ENCODE measurements at regions not wholly inside any gene's neighbourhood (a gene's known extent, or its start where the extent isn't known, plus 50 kb on each side); places are given as distances from the start of the nearest gene placed in this dataset.
"Not testable (repeated sequence)": the region's sequence is repeated elsewhere in the genome, so short reads cannot be mapped to it uniquely, and the experiment has no call there.

DNA sequence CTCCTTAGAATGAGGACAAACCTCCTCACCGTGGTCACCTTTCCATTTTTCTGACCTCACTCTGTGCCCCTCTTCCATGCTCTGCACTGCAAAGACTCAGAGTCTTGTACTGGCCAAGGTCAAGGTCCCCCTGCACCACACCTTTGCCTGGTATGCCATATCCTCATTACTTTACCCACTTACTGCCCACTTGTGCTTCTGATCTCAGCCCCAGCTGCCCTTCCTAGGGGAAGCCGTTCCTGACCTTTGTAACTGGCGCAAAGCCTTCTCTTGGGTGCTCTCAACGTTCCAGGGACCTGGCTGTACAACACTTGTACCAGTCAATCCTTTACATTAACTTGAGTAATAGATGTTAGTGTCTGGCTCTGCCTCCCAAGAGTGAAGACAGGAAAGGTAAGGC lies 256.0 kb downstream of the SV2B start:
- Mint-ChIP-seq H3K9me3 (peaks cover 0 to 2% (median 0%) of the 10 kb centered on the region in 8 donors), H3K4me3 (no peak overlapping the region), H3K27ac (peak overlapping the region in 1 of 7 donors; percentile 4), H3K4me1 (peaks cover 0 to 31% (median 5%) of the 10 kb centered on the region in 4 donors), H3K36me3 (no peaks in the 10 kb centered on the region), H3K27me3 (peaks cover 0 to 2% of the 10 kb centered on the region in 2 donors)
- H3K27me3 ChIP-seq (ENCODE audit: insufficient read depth, low read length) = no peaks in the 10 kb centered on the region
- no peaks in the 10 kb centered on the region for H3K9me3 ChIP-seq (ENCODE audit: control insufficient read depth in 1 of 2, low read length in 2 of 2)
- H3K4me1 ChIP-seq (ENCODE audit: insufficient read depth, low read length) = no peaks in the 10 kb centered on the region
- no peak overlapping the region for H3K27ac ChIP-seq (ENCODE audit: low read depth, low read length)
- no peak overlapping the region for H3K4me3 ChIP-seq (ENCODE audit: low read length in 2 of 2)
- DNase-seq = no peak
- intact Hi-C loops (cut with micrococcal nuclease) = no loop called here
- ChIA-PET CTCF (ENCODE audit: partially characterized antibody) (no interaction called here), POLR2A (ENCODE audit: partially characterized antibody) (no interaction called here)
- H3K36me3 ChIP-seq (ENCODE audit: insufficient read depth, low read length) = no peaks in the 10 kb centered on the region

DNA sequence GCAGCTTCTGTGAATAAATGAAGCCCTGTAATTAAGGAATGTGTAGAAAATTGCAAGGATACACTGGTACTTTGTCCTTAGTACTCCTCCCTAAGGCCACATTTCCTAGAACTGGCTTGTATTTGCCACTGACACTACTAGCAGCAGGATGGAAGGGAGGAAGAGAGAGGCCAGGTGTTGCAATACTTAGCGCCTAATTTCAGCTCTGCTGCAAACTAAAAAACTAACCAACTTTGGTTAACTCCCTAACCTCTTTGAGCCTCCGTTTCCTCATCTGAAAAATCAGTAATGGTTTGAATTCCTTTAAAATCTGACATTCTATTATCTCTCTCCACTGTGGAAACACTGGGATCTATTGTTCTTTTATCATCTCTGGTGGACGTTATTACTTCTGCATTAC lies 257.0 kb downstream of the SV2B start:
- Histone ChIP-seq H3K4me1 (ENCODE audit: insufficient read depth, low read length) (no peaks in the 10 kb centered on the region), H3K4me3 (ENCODE audit: low read length in 2 of 2) (no peak overlapping the region), H3K27me3 (ENCODE audit: insufficient read depth, low read length) (no peaks in the 10 kb centered on the region), H3K36me3 (ENCODE audit: insufficient read depth, low read length) (no peaks in the 10 kb centered on the region), H3K27ac (ENCODE audit: low read depth, low read length) (no peak overlapping the region), H3K9me3 (ENCODE audit: control insufficient read depth in 1 of 2, low read length in 2 of 2) (no peaks in the 10 kb centered on the region)
- CTCF ChIA-PET (ENCODE audit: partially characterized antibody) = no interaction called here
- peaks cover 0 to 31% (median 5%) of the 10 kb centered on the region in 4 donors for H3K4me1 Mint-ChIP-seq
- no peak for DNase-seq
- no peaks in the 10 kb centered on the region for H3K9me3 Mint-ChIP-seq
- H3K36me3 Mint-ChIP-seq = no peaks in the 10 kb centered on the region
- H3K27me3 Mint-ChIP-seq = peaks cover 2 to 3% of the 10 kb centered on the region in 2 donors
- intact Hi-C loops (cut with micrococcal nuclease) = no loop called here
- no peak overlapping the region for H3K27ac Mint-ChIP-seq
- no peak overlapping the region for H3K4me3 Mint-ChIP-seq
- POLR2A ChIA-PET (ENCODE audit: partially characterized antibody) = interaction anchor here (0.6 kb wide), 1 partner anchor 87 kb away, joined by 3 read pairs; no protein-coding TSS in a partner anchor

DNA sequence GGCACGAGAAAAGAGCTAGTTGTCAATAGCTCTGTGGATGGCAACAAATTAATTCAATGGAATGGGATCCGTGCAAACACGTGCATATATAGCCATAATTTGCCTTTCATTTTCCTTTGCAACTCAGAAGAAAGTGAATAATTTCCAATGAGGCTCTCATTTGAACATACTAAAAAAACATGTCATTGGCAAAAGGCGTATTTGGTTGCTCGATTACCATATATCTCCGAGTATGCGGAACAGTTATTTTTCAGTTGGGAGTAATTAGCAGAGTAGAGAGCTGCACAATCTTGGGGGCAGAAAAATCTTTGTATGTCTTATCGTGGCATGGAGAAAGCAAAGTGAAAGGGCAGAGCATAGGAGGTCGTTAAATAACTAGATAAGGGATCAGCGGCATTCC lies 257.4 kb downstream of the SV2B start:
- Mint-ChIP-seq H3K36me3 (no peaks in the 10 kb centered on the region), H3K27me3 (peaks cover 2 to 3% of the 10 kb centered on the region in 2 donors), H3K9me3 (no peaks in the 10 kb centered on the region), H3K27ac (no peak overlapping the region), H3K4me1 (peaks cover 0 to 31% (median 5%) of the 10 kb centered on the region in 4 donors), H3K4me3 (no peak overlapping the region)
- ChIA-PET CTCF (ENCODE audit: partially characterized antibody) (no interaction called here), POLR2A (ENCODE audit: partially characterized antibody) (interaction anchor here (0.6 kb wide), 1 partner anchor 87 kb away, joined by 3 read pairs; no protein-coding TSS in a partner anchor)
- Histone ChIP-seq H3K36me3 (ENCODE audit: insufficient read depth, low read length) (no peaks in the 10 kb centered on the region), H3K9me3 (ENCODE audit: control insufficient read depth in 1 of 2, low read length in 2 of 2) (no peaks in the 10 kb centered on the region), H3K4me1 (ENCODE audit: insufficient read depth, low read length) (no peaks in the 10 kb centered on the region), H3K27ac (ENCODE audit: low read depth, low read length) (no peak overlapping the region), H3K27me3 (ENCODE audit: insufficient read depth, low read length) (no peaks in the 10 kb centered on the region), H3K4me3 (ENCODE audit: low read length in 2 of 2) (no peak overlapping the region)
- DNase-seq = no peak
- intact Hi-C loops (cut with micrococcal nuclease) = no loop called here

DNA sequence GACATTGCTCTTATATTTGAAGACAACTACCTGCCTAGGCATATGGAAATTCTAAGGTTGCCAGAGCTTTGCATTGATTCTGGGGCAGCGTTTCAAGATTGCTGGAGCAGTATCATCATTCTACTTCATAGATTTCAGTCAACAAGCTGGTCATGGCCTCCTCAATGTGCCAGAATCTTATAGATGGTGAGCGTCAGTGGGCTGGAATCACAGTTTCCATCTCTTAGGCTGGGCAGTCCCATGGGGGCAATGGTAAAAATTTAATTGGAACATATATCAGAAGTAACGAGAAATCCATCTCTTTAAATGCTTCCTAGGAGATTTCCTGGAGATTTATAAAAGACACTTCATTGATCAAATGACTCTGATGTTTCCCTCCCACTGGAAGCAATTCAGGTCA lies 258.3 kb downstream of the SV2B start:
- ChIA-PET CTCF (ENCODE audit: partially characterized antibody) (no interaction called here), POLR2A (ENCODE audit: partially characterized antibody) (no interaction called here)
- Histone ChIP-seq H3K27me3 (ENCODE audit: insufficient read depth, low read length) (no peaks in the 10 kb centered on the region), H3K36me3 (ENCODE audit: insufficient read depth, low read length) (no peaks in the 10 kb centered on the region), H3K9me3 (ENCODE audit: control insufficient read depth in 1 of 2, low read length in 2 of 2) (no peaks in the 10 kb centered on the region), H3K4me1 (ENCODE audit: insufficient read depth, low read length) (no peaks in the 10 kb centered on the region), H3K27ac (ENCODE audit: low read depth, low read length) (no peak overlapping the region), H3K4me3 (ENCODE audit: low read length in 2 of 2) (no peak overlapping the region)
- Mint-ChIP-seq H3K9me3 (peaks cover 0 to 2% (median 0%) of the 10 kb centered on the region in 8 donors), H3K27me3 (peaks cover 2 to 3% of the 10 kb centered on the region in 2 donors), H3K4me1 (peaks cover 0 to 27% (median 5%) of the 10 kb centered on the region in 4 donors), H3K27ac (no peak overlapping the region), H3K4me3 (no peak overlapping the region), H3K36me3 (no peaks in the 10 kb centered on the region)
- DNase-seq = no peak
- intact Hi-C loops (cut with micrococcal nuclease) = no loop called here

DNA sequence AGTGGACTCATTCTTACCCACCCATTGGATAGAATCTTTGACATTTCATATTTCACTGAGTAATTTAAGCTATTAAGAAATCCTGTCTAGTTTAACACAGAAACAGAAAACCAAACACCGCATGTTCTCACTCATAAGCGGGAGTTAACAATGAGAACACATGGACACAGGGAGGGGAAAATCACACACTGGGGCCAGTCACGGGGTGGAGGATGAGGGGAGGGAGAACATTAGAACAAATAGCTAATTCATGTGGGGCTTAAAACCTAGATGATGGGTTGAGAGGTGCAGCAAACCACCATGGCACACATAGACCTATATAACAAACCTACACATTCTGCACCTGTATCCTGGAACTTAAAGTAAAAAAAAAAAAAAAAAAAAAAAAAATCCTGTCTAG lies 261.6 kb downstream of the SV2B start:
- H3K27me3 Mint-ChIP-seq; POLR2A ChIA-PET (ENCODE audit: partially characterized antibody); DNase-seq; H3K27ac Mint-ChIP-seq; H3K27me3 ChIP-seq (ENCODE audit: insufficient read depth, low read length); H3K27ac ChIP-seq (ENCODE audit: low read depth, low read length); H3K4me3 ChIP-seq (ENCODE audit: low read length in 2 of 2); H3K4me3 Mint-ChIP-seq; H3K4me1 ChIP-seq (ENCODE audit: insufficient read depth, low read length); H3K36me3 ChIP-seq (ENCODE audit: insufficient read depth, low read length); H3K36me3 Mint-ChIP-seq; H3K9me3 ChIP-seq (ENCODE audit: control insufficient read depth in 1 of 2, low read length in 2 of 2); intact Hi-C loops (cut with micrococcal nuclease); CTCF ChIA-PET (ENCODE audit: partially characterized antibody): not testable (repeated sequence)
- H3K4me1 Mint-ChIP-seq = peaks cover 0 to 16% (median 3%) of the 10 kb centered on the region in 4 donors
- peaks cover 0 to 27% (median 20%) of the 10 kb centered on the region in 8 donors for H3K9me3 Mint-ChIP-seq

DNA sequence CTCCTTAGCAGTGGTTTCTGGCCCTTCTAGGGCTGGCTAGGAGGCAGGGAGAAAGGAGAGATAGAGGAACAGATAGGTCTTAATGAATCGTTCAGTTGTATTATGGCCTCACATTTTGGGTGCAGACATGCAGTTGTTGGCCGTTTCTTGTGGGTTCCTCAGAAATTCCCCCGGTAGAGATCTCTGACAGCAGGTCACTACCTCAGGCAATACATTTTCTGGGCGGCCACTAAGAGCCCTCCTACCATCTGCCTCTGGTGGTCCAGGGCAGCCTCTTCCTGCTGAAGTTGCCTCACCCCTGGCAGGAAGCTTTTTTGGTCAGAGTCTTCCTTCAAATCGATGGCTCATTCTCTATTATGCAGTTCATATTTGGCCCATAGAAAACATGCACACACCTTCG lies 266.1 kb downstream of the SV2B start:
- H3K27me3 ChIP-seq (ENCODE audit: insufficient read depth, low read length) = no peaks in the 10 kb centered on the region
- intact Hi-C loops (cut with micrococcal nuclease) = no loop called here
- H3K9me3 Mint-ChIP-seq = peaks cover 0 to 27% (median 21%) of the 10 kb centered on the region in 8 donors
- H3K27me3 Mint-ChIP-seq = peaks cover 2 to 3% of the 10 kb centered on the region in 2 donors
- no peak overlapping the region for H3K4me3 ChIP-seq (ENCODE audit: low read length in 2 of 2)
- no peak overlapping the region for H3K4me3 Mint-ChIP-seq
- peak overlapping the region in 1 of 7 donors; percentile 9 for H3K27ac Mint-ChIP-seq
- H3K36me3 ChIP-seq (ENCODE audit: insufficient read depth, low read length) = no peaks in the 10 kb centered on the region
- ChIA-PET POLR2A (ENCODE audit: partially characterized antibody) (no interaction called here), CTCF (ENCODE audit: partially characterized antibody) (no interaction called here)
- no peak overlapping the region for H3K27ac ChIP-seq (ENCODE audit: low read depth, low read length)
- no peaks in the 10 kb centered on the region for H3K9me3 ChIP-seq (ENCODE audit: control insufficient read depth in 1 of 2, low read length in 2 of 2)
- no peak for DNase-seq
- peaks cover 18% of the 10 kb centered on the region for H3K4me1 ChIP-seq (ENCODE audit: insufficient read depth, low read length)
- peaks cover 13 to 28% (median 21%) of the 10 kb centered on the region in 4 donors for H3K4me1 Mint-ChIP-seq
- H3K36me3 Mint-ChIP-seq = peaks cover 4 to 5% of the 10 kb centered on the region in 2 donors

DNA sequence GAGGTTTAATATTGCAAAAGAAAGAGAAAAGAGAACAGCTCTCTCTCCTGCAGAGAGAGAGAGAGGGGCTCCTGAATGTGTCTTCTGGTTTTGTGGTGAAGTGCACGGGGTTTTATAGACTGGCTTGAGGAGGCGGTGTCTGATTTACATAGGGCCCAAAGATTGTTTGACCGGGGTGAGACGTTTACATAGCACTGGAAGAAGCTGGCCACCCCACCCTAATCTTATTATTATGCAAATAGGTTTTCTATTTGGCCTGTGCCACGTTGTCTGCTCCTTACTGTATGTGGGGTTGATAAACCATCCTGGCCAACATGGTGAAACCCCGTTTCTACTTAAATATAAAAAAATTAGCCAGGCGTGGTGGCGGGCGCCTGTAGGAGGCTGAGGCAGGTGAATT lies 268.6 kb downstream of the SV2B start:
- no peak overlapping the region for H3K4me3 ChIP-seq (ENCODE audit: low read length in 2 of 2)
- intact Hi-C loops (cut with micrococcal nuclease) = no loop called here
- H3K9me3 ChIP-seq (ENCODE audit: control insufficient read depth in 1 of 2, low read length in 2 of 2) = no peaks in the 10 kb centered on the region
- Mint-ChIP-seq H3K4me1 (peaks cover 25 to 51% (median 34%) of the 10 kb centered on the region in 4 donors), H3K36me3 (peaks cover 4% of the 10 kb centered on the region in 2 donors), H3K9me3 (peaks cover 2 to 26% (median 24%) of the 10 kb centered on the region in 8 donors), H3K27ac (peak overlapping the region in 1 of 7 donors; percentile 52), H3K27me3 (peaks cover 0 to 7% of the 10 kb centered on the region in 2 donors), H3K4me3 (peak overlapping the region in 1 of 8 donors; percentile 20)
- CTCF ChIA-PET (ENCODE audit: partially characterized antibody) = no interaction called here
- peaks cover 27% of the 10 kb centered on the region for H3K4me1 ChIP-seq (ENCODE audit: insufficient read depth, low read length)
- no peaks in the 10 kb centered on the region for H3K27me3 ChIP-seq (ENCODE audit: insufficient read depth, low read length)
- H3K36me3 ChIP-seq (ENCODE audit: insufficient read depth, low read length) = no peaks in the 10 kb centered on the region
- DNase-seq = no peak
- POLR2A ChIA-PET (ENCODE audit: partially characterized antibody) = no interaction called here
- H3K27ac ChIP-seq (ENCODE audit: low read depth, low read length) = no peak overlapping the region

Measured in CD4-positive, alpha-beta memory T cell (primary cell).